H1 (cell line): ENCODE measurements at regions not wholly inside any gene's neighbourhood (a gene's known extent, or its start where the extent isn't known, plus 50 kb on each side); places are given as distances from the start of the nearest gene placed in this dataset.

ENCODE experiments used
- CTCF ChIA-PET: fragments of 300-600 bp; sonication (Branson Sonifier 250); formaldehyde crosslinking; loops from one replicate; lab custom pipeline; 2021; ENCODE audit not compliant: partially characterized antibody; lab: Charles Lee
- POLR2A ChIA-PET: fragments of 300-600 bp; sonication (Branson Sonifier 250); formaldehyde crosslinking; loops from one replicate; lab custom pipeline; 2021; ENCODE audit warnings: inconsistent platforms; ENCODE audit not compliant: partially characterized antibody; lab: Charles Lee
- DNase-seq, 2 experiments: peaks; one replicate each; pipeline versions ENCODE4 v3.0.0 to v3.0.0-alpha.2; 2010 to 2022; ENCODE audit warnings: low spot score in 2 of 2, low read depth in 1 of 2, mixed read lengths in 1 of 2
- FAIRE-seq: peaks from 2 replicates; lab custom pipeline; 2011; peaks lifted over from hg19 to GRCh38; lab: Jason Lieb, UNC
- H2AFZ ChIP-seq: 2 replicates; pipeline ENCODE4 v1.8.1; 2012; ENCODE audit warnings: low read length, inconsistent platforms
- H2AK5ac ChIP-seq: 2 replicates; pipeline ENCODE4 v1.6.1; 2013; ENCODE audit warnings: low read depth, low read length
- H2BK120ac ChIP-seq: replicated peaks from 2 replicates; pipeline ENCODE3; 2013; ENCODE audit warnings: low read depth, low read length, inconsistent platforms
- H2BK12ac ChIP-seq: 2 replicates; pipeline ENCODE4 v1.6.1; 2013; ENCODE audit warnings: low read depth, low read length
- H2BK15ac ChIP-seq: 2 replicates; pipeline ENCODE4 v1.6.1; 2013; ENCODE audit warnings: low read length
- H2BK20ac ChIP-seq: 2 replicates; pipeline ENCODE4 v1.6.1; 2013; ENCODE audit warnings: low read length
- H2BK5ac ChIP-seq: 2 replicates; pipeline ENCODE4 v1.6.1; 2013; ENCODE audit warnings: low read depth, low read length
- H3K14ac ChIP-seq: 2 replicates; pipeline ENCODE4 v1.6.1; 2013; ENCODE audit warnings: inconsistent platforms; ENCODE audit not compliant: insufficient read length
- H3K18ac ChIP-seq: 2 replicates; pipeline ENCODE4 v1.6.1; 2013; ENCODE audit warnings: low read length; ENCODE audit errors: extremely low read depth
- H3K23ac ChIP-seq: 2 replicates; pipeline ENCODE4 v1.6.1; 2013; ENCODE audit warnings: inconsistent platforms; ENCODE audit not compliant: insufficient read length
- H3K23me2 ChIP-seq: 2 replicates; pipeline ENCODE4 v1.6.1; 2013; ENCODE audit warnings: low read depth, low read length
- H3K27ac ChIP-seq: 2 replicates; pipeline ENCODE4 v1.6.1; 2011; ENCODE audit warnings: low read depth, low read length, inconsistent platforms
- H3K27me3 ChIP-seq, 4 experiments: replicated peaks in 1 of 4; 1 replicate in 1 of 4; 2 replicates in 3 of 4; pipeline versions ENCODE4 v1.6.1 to v1.8.1; 2011 to 2013; ENCODE audit warnings: low read length in 3 of 4, mild to moderate bottlenecking in 3 of 4, inconsistent platforms in 2 of 4, mixed read lengths in 2 of 4, moderate library complexity in 1 of 4; ENCODE audit not compliant: control insufficient read depth in 3 of 4, insufficient read depth in 3 of 4; ENCODE audit errors: extremely low read depth in 1 of 4
- H3K36me3 ChIP-seq, 4 experiments: 2 replicates each; pipeline versions ENCODE4 v1.6.1 to v1.8.1; 2011 to 2013; ENCODE audit warnings: mild to moderate bottlenecking in 4 of 4, low read length in 3 of 4, moderate library complexity in 2 of 4, control low read depth in 1 of 4, inconsistent platforms in 1 of 4; ENCODE audit not compliant: insufficient read depth in 4 of 4, control insufficient read depth in 2 of 4
- H3K4ac ChIP-seq: replicated peaks from 2 replicates; pipeline ENCODE3; 2013; ENCODE audit warnings: low read length, low read depth, mixed read lengths, inconsistent platforms; ENCODE audit not compliant: insufficient read length
- H3K4me1 ChIP-seq, 4 experiments: replicated peaks in 1 of 4; 1 replicate in 1 of 4; 2 replicates in 3 of 4; pipeline versions ENCODE4 v1.6.1 to v1.8.1; 2011 to 2013; ENCODE audit warnings: low read length in 3 of 4, inconsistent platforms in 2 of 4, mixed read lengths in 1 of 4; ENCODE audit not compliant: insufficient read depth in 4 of 4, control insufficient read depth in 3 of 4
- H3K4me2 ChIP-seq, 2 experiments: 2 replicates each; pipeline versions ENCODE4 v1.6.1 to v1.8.1; 2011 to 2013; ENCODE audit warnings: low read depth in 2 of 2, low read length in 2 of 2, control low read depth in 1 of 2, inconsistent platforms in 1 of 2, mild to moderate bottlenecking in 1 of 2; ENCODE audit not compliant: insufficient read depth in 1 of 2
- H3K4me3 ChIP-seq, 4 experiments: fragments of 200-600, 300-600 bp in 1 of 4; sonication (generic), shearing (Covaris generic), sonication (Bioruptor Twin) in 1 of 4; 2 replicates each; pipeline versions ENCODE4 v1.5.1 to v1.8.1; 2011 to 2016; ENCODE audit warnings: low read length in 4 of 4, low read depth in 3 of 4, control low read depth in 2 of 4, inconsistent platforms in 2 of 4, mild to moderate bottlenecking in 2 of 4, mixed read lengths in 1 of 4, moderate library complexity in 1 of 4; ENCODE audit not compliant: insufficient read depth in 2 of 4; ENCODE audit errors: extremely low read depth in 1 of 4
- H3K56ac ChIP-seq: replicated peaks from 2 replicates; pipeline ENCODE3; 2013; ENCODE audit warnings: low read depth, mild to moderate bottlenecking, mixed read lengths, low read length, inconsistent platforms; ENCODE audit not compliant: insufficient read length
- H3K79me1 ChIP-seq: 2 replicates; pipeline ENCODE4 v1.6.1; 2013; ENCODE audit warnings: low read depth, low read length, control low read depth
- H3K79me2 ChIP-seq, 2 experiments: 2 replicates each; pipeline versions ENCODE4 v1.6.1 to v1.8.1; 2012 to 2013; ENCODE audit warnings: low read length in 2 of 2, mild to moderate bottlenecking in 2 of 2, inconsistent platforms in 1 of 2; ENCODE audit not compliant: insufficient read depth in 2 of 2, control insufficient read depth in 1 of 2
- H3K9ac ChIP-seq, 4 experiments: replicated peaks in 1 of 4; 1 replicate in 1 of 4; 2 replicates in 3 of 4; pipeline versions ENCODE4 v1.6.1 to v1.8.1; 2011 to 2013; ENCODE audit warnings: low read depth in 3 of 4, low read length in 3 of 4, control low read depth in 2 of 4, mild to moderate bottlenecking in 2 of 4, moderate library complexity in 2 of 4, inconsistent platforms in 1 of 4; ENCODE audit errors: extremely low read depth in 1 of 4
- H3K9me3 ChIP-seq, 2 experiments: 2 replicates each; pipeline versions ENCODE4 v1.6.1 to v1.8.1; 2012 to 2013; ENCODE audit warnings: mild to moderate bottlenecking in 2 of 2, moderate library complexity in 2 of 2, control low read depth in 1 of 2, inconsistent platforms in 1 of 2, low read depth in 1 of 2, low read length in 1 of 2, mixed read lengths in 1 of 2; ENCODE audit not compliant: insufficient read depth in 2 of 2
- H4K20me1 ChIP-seq, 2 experiments: replicated peaks in 1 of 2; 2 replicates each; pipeline versions ENCODE3 to v1.8.1; 2011 to 2013; ENCODE audit warnings: inconsistent platforms in 2 of 2, low read length in 2 of 2, mild to moderate bottlenecking in 1 of 2; ENCODE audit not compliant: insufficient read depth in 2 of 2, control insufficient read depth in 1 of 2
- H4K5ac ChIP-seq: 2 replicates; pipeline ENCODE4 v1.6.1; 2013; ENCODE audit warnings: low read length, low read depth, mixed read lengths, inconsistent platforms; ENCODE audit not compliant: insufficient read length
- H4K8ac ChIP-seq: 2 replicates; pipeline ENCODE4 v1.8.0; 2013; ENCODE audit warnings: mild to moderate bottlenecking, moderate library complexity, low read length, inconsistent platforms; ENCODE audit not compliant: insufficient read depth; ENCODE audit errors: extremely low read depth
- H4K91ac ChIP-seq: replicated peaks from 2 replicates; pipeline ENCODE3; 2013; ENCODE audit warnings: low read length, mixed read lengths, inconsistent platforms; ENCODE audit not compliant: insufficient read length
- CHD2 ChIP-seq: IDR thresholded peaks from 2 replicates; pipeline ENCODE4 v1.6.1; 2012; ENCODE audit warnings: low read length, improper control_type of control experiment
- FOSL1 ChIP-seq: IDR thresholded peaks from 2 replicates; pipeline ENCODE4 v1.6.1; 2011; ENCODE audit warnings: mild to moderate bottlenecking, low read depth, low read length, moderate library complexity; ENCODE audit not compliant: insufficient read depth
- GABPA ChIP-seq: IDR thresholded peaks from 2 replicates; pipeline ENCODE4 v1.6.1; 2011; ENCODE audit warnings: mild to moderate bottlenecking, low read length, moderate library complexity, borderline replicate concordance; ENCODE audit not compliant: insufficient read depth
- KDM1A ChIP-seq: fragments of 200-600, 300-600 bp; sonication (generic); IDR thresholded peaks from 2 replicates; pipeline ENCODE4 v1.7.1; 2016; ENCODE audit warnings: mild to moderate bottlenecking, low read length, borderline replicate concordance
- KDM5A ChIP-seq: fragments of 200-600 bp; IDR thresholded peaks from 2 replicates; pipeline ENCODE4 v1.7.1; 2012; ENCODE audit warnings: mild to moderate bottlenecking, low read length, inconsistent platforms, mixed read lengths
- MAFK ChIP-seq: IDR thresholded peaks from 2 replicates; pipeline ENCODE4 v1.6.1; 2012; ENCODE audit warnings: low read depth, mild to moderate bottlenecking, improper control_type of control experiment, low read length
- NANOG ChIP-seq: IDR thresholded peaks from 2 replicates; pipeline ENCODE4 v1.6.1; 2011; ENCODE audit warnings: low read length, low read depth, mild to moderate bottlenecking, inconsistent platforms; ENCODE audit not compliant: insufficient read depth, poor library complexity, severe bottlenecking
- POLR2A ChIP-seq, 2 experiments: IDR thresholded peaks; 1 replicate in 1 of 2; 2 replicates in 1 of 2; pipeline ENCODE4 v1.6.1; 2011; ENCODE audit warnings: low read depth in 2 of 2, low read length in 2 of 2, mild to moderate bottlenecking in 2 of 2; ENCODE audit errors: control extremely low read depth in 1 of 2
- RBBP5 ChIP-seq: IDR thresholded peaks from 2 replicates; pipeline ENCODE4 v1.7.1; 2012; ENCODE audit warnings: low read depth, mild to moderate bottlenecking, inconsistent platforms, low read length, moderate library complexity, borderline replicate concordance
- SAP30 ChIP-seq: fragments of 300-600 bp; sonication (generic); IDR thresholded peaks from 2 replicates; pipeline ENCODE4 v1.7.1; 2012; ENCODE audit warnings: low read length, moderate library complexity, mild to moderate bottlenecking, inconsistent platforms; ENCODE audit not compliant: insufficient read depth, insufficient replicate concordance
- SP4 ChIP-seq: IDR thresholded peaks from 2 replicates; pipeline ENCODE4 v1.6.1; 2012; ENCODE audit warnings: low read length, inconsistent platforms
- TCF12 ChIP-seq: IDR thresholded peaks from 2 replicates; pipeline ENCODE4 v1.6.1; 2011; ENCODE audit warnings: low read depth, mild to moderate bottlenecking, low read length
- ZNF274 ChIP-seq: IDR thresholded peaks from 2 replicates; pipeline ENCODE4 v1.7.0; 2012; ENCODE audit warnings: low read length, borderline replicate concordance; ENCODE audit errors: extremely low read depth

DNA sequence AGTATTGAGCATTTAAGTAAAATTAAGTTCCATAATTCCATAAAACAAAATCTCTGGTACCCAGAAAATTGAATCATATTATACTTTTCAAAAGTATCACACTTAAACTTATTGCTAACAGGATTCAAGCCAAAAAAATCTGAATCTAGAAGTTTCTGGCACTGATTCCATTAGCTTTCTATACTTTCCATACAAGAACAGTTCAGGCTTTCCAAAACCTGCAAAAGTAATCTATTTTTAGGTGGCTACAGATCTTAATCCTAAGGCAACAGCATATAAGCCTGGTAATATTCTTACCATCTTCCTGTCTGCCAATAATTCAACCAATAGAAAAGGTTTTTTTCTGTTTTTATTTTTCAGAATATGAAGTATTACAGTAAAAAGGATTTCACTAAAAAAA lies 185.0 kb downstream of the CRPPA start:
- H3K18ac ChIP-seq: no peak overlapping the region
- H3K9me3 ChIP-seq: peaks cover 0 to 2% of the 10 kb centered on the region in 2 experiments; a peak in 1 of 4 replicates
- no peak overlapping the region for H2AFZ ChIP-seq
- no peak overlapping the region for H4K91ac ChIP-seq
- H3K27ac ChIP-seq: no peak overlapping the region
- H2BK20ac ChIP-seq: no peak overlapping the region
- H4K5ac ChIP-seq: no peak overlapping the region
- H3K4me3 ChIP-seq: no peak overlapping the region
- no peak overlapping the region for H3K9ac ChIP-seq
- H3K4me1 ChIP-seq: no peaks in the 10 kb centered on the region
- H2BK12ac ChIP-seq: no peak overlapping the region
- DNase-seq (no peak), FAIRE-seq (no peak)
- no peaks in the 10 kb centered on the region for H3K27me3 ChIP-seq
- H2AK5ac ChIP-seq: no peak overlapping the region
- H4K8ac ChIP-seq: no peak overlapping the region
- no peak overlapping the region for H3K4me2 ChIP-seq
- TF ChIP-seq CHD2: no peak
- TF ChIP-seq MAFK: no peak
- TF ChIP-seq SAP30: no peak
- no peak for TF ChIP-seq FOSL1
- TF ChIP-seq TCF12: no peak
- no peak for TF ChIP-seq GABPA
- no peak for TF ChIP-seq KDM5A
- TF ChIP-seq KDM1A: no peak
- TF ChIP-seq POLR2A (IDR thresholded peaks at IDR 0.05; ENCODE audit: control extremely low read depth in 1 of 2, low read depth in 2 of 2, low read length in 2 of 2): no peak
- no peak for TF ChIP-seq RBBP5
- TF ChIP-seq NANOG: no peak
- TF ChIP-seq ZNF274: no peak
- TF ChIP-seq SP4: no peak
- H3K79me2 ChIP-seq: no peaks in the 10 kb centered on the region
- H3K4ac ChIP-seq: no peak overlapping the region
- H3K56ac ChIP-seq: no peak overlapping the region
- no peaks in the 10 kb centered on the region for H4K20me1 ChIP-seq
- no peak overlapping the region for H2BK120ac ChIP-seq
- ChIA-PET CTCF (interaction anchor here (0.6 kb wide), 1 partner anchor 675 kb away, joined by 3 read pairs; the partner anchor contains the start of gene AGMO), POLR2A (no interaction called here)
- no peaks in the 10 kb centered on the region for H3K79me1 ChIP-seq
- no peaks in the 10 kb centered on the region for H3K36me3 ChIP-seq
- H3K14ac ChIP-seq: no peak overlapping the region
- peaks cover 2% of the 10 kb centered on the region; the same call in 1 of the 2 replicates for H3K23me2 ChIP-seq
- H2BK5ac ChIP-seq: no peak overlapping the region
- H3K23ac ChIP-seq: no peak overlapping the region
- H2BK15ac ChIP-seq: no peak overlapping the region
